A549 (cell line): ENCODE measurements at regions not wholly inside any gene's neighbourhood (a gene's known extent, or its start where the extent isn't known, plus 50 kb on each side); places are given as distances from the start of the nearest gene placed in this dataset.

Experiments used
- BHLHE40 ChIP-seq: IDR thresholded peaks from 2 replicates; pipeline ENCODE4 v1.6.1; 2012; ENCODE audit warnings: low read depth, low read length, inconsistent platforms
- CTCF ChIP-seq: fragments of >200 bp; sonication (Bioruptor Twin); formaldehyde crosslinking; IDR thresholded peaks from 3 replicates; pipeline ENCODE4 v1.5.1; 2016
- EP300 ChIP-seq, 2 experiments: fragments of >200 bp; sonication (Bioruptor Twin); formaldehyde crosslinking; IDR thresholded peaks; 2 replicates in 1 of 2; 3 replicates in 1 of 2; pipeline ENCODE4 v1.6.1; 2016 to 2017
- ESRRA ChIP-seq: fragments of 150-350 bp; IDR thresholded peaks from 2 replicates; pipeline ENCODE4 v1.6.1; 2014; ENCODE audit warnings: mild to moderate bottlenecking, low read length, borderline replicate concordance
- HES2 ChIP-seq: fragments of >200 bp; sonication (Bioruptor Twin); formaldehyde crosslinking; IDR thresholded peaks from 2 replicates; pipeline ENCODE4 v1.6.1; 2016
- HMGXB4 ChIP-seq: fragments of 250-450 bp; sonication (Bioruptor Pico); IDR thresholded peaks from 2 replicates; pipeline ENCODE4 v1.5.0; 2021; ENCODE audit warnings: mild to moderate bottlenecking, moderate library complexity, borderline replicate concordance
- JUN ChIP-seq, 2 experiments: fragments of >200 bp; sonication (Bioruptor Twin); formaldehyde crosslinking; IDR thresholded peaks; 2 replicates in 1 of 2; 3 replicates in 1 of 2; pipeline ENCODE4 v1.6.1; 2016 to 2017
- MAFK ChIP-seq: fragments of 450-650 bp; IDR thresholded peaks from 2 replicates; pipeline ENCODE4 v1.6.1; 2014; ENCODE audit not compliant: partially characterized antibody
- MAZ ChIP-seq: fragments of 150-350 bp; IDR thresholded peaks from 2 replicates; pipeline ENCODE4 v1.6.1; 2014; ENCODE audit warnings: antibody characterized with exemption, low read depth, low read length, borderline replicate concordance
- NR3C1 ChIP-seq: fragments of >200 bp; sonication (Bioruptor Twin); formaldehyde crosslinking; IDR thresholded peaks from 3 replicates; pipeline ENCODE4 v1.6.1; 2017
- POLR2A ChIP-seq: IDR thresholded peaks from 2 replicates; pipeline ENCODE4 v1.6.1; 2012; ENCODE audit warnings: mild to moderate bottlenecking, low read length
- REST ChIP-seq: fragments of 200-600 bp; sonication (generic); IDR thresholded peaks from 2 replicates; pipeline ENCODE4 v1.6.1; 2016; ENCODE audit warnings: antibody characterized with exemption, mild to moderate bottlenecking, moderate library complexity
- RFX5 ChIP-seq: fragments of 450-650 bp; IDR thresholded peaks from 2 replicates; pipeline ENCODE4 v1.7.1; 2014; ENCODE audit warnings: antibody characterized with exemption, mild to moderate bottlenecking, moderate library complexity
- SREBF2 ChIP-seq: fragments of 450-650 bp; IDR thresholded peaks from 2 replicates; pipeline ENCODE4 v1.6.1; 2014; ENCODE audit warnings: mild to moderate bottlenecking, moderate library complexity

- TF ChIP-seq SREBF2: no peak
- peak; percentile 48 for TF ChIP-seq CTCF
- TF ChIP-seq HMGXB4: no peak
- no peak for TF ChIP-seq HES2
- no peak for TF ChIP-seq NR3C1
- TF ChIP-seq POLR2A: no peak
- no peak for TF ChIP-seq ESRRA
- no peak for TF ChIP-seq EP300 (IDR thresholded peaks at IDR 0.05)
- TF ChIP-seq RFX5: no peak
- no peak for TF ChIP-seq MAZ
- no peak for TF ChIP-seq MAFK
- no peak for TF ChIP-seq REST
- no peak for TF ChIP-seq BHLHE40
- no peak for TF ChIP-seq JUN (IDR thresholded peaks at IDR 0.05)
These were observed 105.6 kb upstream of the STK17B start for GRCh38 chr2:196277002-196277401.
